Loucy (cell line): ENCODE measurements at regions not wholly inside any gene's neighbourhood (a gene's known extent, or its start where the extent isn't known, plus 50 kb on each side); places are given as distances from the start of the nearest gene placed in this dataset.
"Not testable (repeated sequence)": the region's sequence is repeated elsewhere in the genome, so short reads cannot be mapped to it uniquely, and the experiment has no call there.

ENCODE experiments used
- CTCF ChIP-seq: fragments of 200-600 bp; sonication (generic); conservative IDR thresholded peaks from 2 replicates; pipeline ENCODE4 v1.5.1; 2014; ENCODE audit warnings: mild to moderate bottlenecking, antibody characterized with exemption, low read length
- EZH2phosphoT487 ChIP-seq: fragments of 200-600 bp; IDR thresholded peaks from 2 replicates; pipeline ENCODE4 v1.6.1; 2018; ENCODE audit warnings: antibody characterized with exemption, mild to moderate bottlenecking, moderate library complexity, borderline replicate concordance

- TF ChIP-seq CTCF, EZH2phosphoT487: not testable (repeated sequence)
Measured at GRCh38 chr16:88185406-88185805, 197.4 kb upstream of the ZNF469 start.
